Astrocyte of the cerebellum (primary cell): ENCODE measurements at regions not wholly inside any gene's neighbourhood (a gene's known extent, or its start where the extent isn't known, plus 50 kb on each side); places are given as distances from the start of the nearest gene placed in this dataset.

Experiments
- DNase-seq: peaks from one replicate; pipeline ENCODE4 v3.0.0-alpha.2; 2011; ENCODE audit warnings: low read depth
- H3K4me3 ChIP-seq: 2 replicates; pipeline ENCODE4 v1.5.1; 2011; ENCODE audit warnings: mild to moderate bottlenecking, low read depth, low read length, moderate library complexity
- CTCF ChIP-seq: IDR thresholded peaks from 2 replicates; pipeline ENCODE4 v1.5.1; 2012; ENCODE audit warnings: low read length, low read depth, moderate library complexity, mild to moderate bottlenecking; ENCODE audit errors: missing control alignments
- in situ Hi-C: cut with HindIII; loops from 2 replicates; pipeline ENCODE4 v1.10.0; 2017; ENCODE audit warnings: low sequenced_read_pairs

GRCh38 chr22:34998921-34999320 is 67.0 kb upstream of the ISX start:
- no peak for TF ChIP-seq CTCF
- DNase-seq, result no peak
- in situ Hi-C loops, result no loop called here
- no peak overlapping the region for H3K4me3 ChIP-seq

GRCh38 chr22:35008213-35008612 is 57.7 kb upstream of the ISX start:
- no peak for DNase-seq
- no peak overlapping the region for H3K4me3 ChIP-seq
- no peak for TF ChIP-seq CTCF
- in situ Hi-C loops, result no loop called here

GRCh38 chr22:35010543-35010942 is 55.4 kb upstream of the ISX start:
- TF ChIP-seq CTCF, result no peak
- in situ Hi-C loops, result no loop called here
- no peak for DNase-seq
- no peak overlapping the region for H3K4me3 ChIP-seq

GRCh38 chr22:35014812-35015211 is 51.1 kb upstream of the ISX start:
- no peak overlapping the region for H3K4me3 ChIP-seq
- DNase-seq, result no peak
- in situ Hi-C loops, result no loop called here
- no peak for TF ChIP-seq CTCF
